ENCODE measurements at regions not wholly inside any gene's neighbourhood (a gene's known extent, or its start where the extent isn't known, plus 50 kb on each side); places are given as distances from the start of the nearest gene placed in this dataset.

DNA sequence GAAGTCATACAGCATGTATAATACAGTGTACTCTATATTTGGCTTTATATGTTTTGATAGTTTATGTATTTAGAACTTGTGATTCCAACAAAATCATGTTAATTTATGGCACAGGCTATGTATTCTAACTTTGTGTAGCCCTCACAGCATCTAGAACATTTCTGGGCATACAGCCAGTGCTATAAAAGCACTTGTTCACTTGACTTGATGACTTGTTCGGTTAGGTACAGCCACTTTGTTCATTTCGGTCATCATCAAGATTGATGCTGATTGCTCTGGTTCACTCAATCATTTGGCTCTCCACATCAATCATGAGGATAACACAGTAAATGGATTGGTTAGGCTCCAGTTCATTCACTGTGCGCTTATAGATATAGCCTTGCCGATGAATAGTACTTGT is 97.6 kb upstream of the IRS4 start:
- intact Hi-C loops (cut with DNase I; ENCODE audit: low total_unique reads) (no loop called here), in situ Hi-C loops (cut with MboI; ENCODE audit: low pct_ligation_motif_present in 1 of 4, low pct_unique_long_range_greater_than_20kb in 1 of 4, low sequenced_read_pairs in 3 of 4) (no loop called here)
- 83% methylated on average over 4 of the region's 4 CpGs; no CpG with 5 or more reads in 1 of the 2 donors for WGBS, 2 donors (ENCODE audit: low coverage in 1 of 2)
- Histone ChIP-seq H3K27ac (no peak overlapping the region), H3K4me1 (no peaks in the 10 kb centered on the region), H3K4me3 (no peak overlapping the region), H3K9me3 (no peaks in the 10 kb centered on the region), H3K27me3 (no peaks in the 10 kb centered on the region), H3K36me3 (no peaks in the 10 kb centered on the region)
- DNase-seq: no peak
- no peak for TF ChIP-seq EP300 (IDR thresholded peaks at IDR 0.05; ENCODE audit: low read depth)
- TF ChIP-seq, protein P1, sequence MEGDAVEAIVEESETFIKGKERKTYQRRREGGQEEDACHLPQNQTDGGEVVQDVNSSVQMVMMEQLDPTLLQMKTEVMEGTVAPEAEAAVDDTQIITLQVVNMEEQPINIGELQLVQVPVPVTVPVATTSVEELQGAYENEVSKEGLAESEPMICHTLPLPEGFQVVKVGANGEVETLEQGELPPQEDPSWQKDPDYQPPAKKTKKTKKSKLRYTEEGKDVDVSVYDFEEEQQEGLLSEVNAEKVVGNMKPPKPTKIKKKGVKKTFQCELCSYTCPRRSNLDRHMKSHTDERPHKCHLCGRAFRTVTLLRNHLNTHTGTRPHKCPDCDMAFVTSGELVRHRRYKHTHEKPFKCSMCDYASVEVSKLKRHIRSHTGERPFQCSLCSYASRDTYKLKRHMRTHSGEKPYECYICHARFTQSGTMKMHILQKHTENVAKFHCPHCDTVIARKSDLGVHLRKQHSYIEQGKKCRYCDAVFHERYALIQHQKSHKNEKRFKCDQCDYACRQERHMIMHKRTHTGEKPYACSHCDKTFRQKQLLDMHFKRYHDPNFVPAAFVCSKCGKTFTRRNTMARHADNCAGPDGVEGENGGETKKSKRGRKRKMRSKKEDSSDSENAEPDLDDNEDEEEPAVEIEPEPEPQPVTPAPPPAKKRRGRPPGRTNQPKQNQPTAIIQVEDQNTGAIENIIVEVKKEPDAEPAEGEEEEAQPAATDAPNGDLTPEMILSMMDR (IDR thresholded peaks at IDR 0.05): no peak
- no peak for TF ChIP-seq POLR2A (IDR thresholded peaks at IDR 0.05)
- no peak for TF ChIP-seq POLR2AphosphoS5 (IDR thresholded peaks at IDR 0.05)

DNA sequence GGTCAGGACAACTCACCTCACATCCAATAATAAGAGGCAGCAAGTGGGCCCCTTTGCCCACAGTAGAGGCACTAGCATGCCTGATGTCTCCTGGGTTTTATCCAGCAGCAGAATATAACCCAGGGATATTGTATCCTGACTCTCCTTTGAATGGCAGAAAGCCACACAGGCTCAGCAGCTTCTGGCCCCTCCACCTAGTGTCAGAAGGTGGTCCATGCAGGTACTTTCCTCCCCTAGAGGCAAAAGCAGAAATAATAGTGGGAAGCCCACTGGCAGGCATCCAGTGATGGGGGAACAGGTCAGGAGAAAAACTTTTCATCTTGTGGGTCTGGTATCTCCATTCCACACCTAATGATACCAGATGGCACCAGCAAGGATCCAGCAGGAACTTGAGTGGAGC is 75.5 kb upstream of the IRS4 start:
- no peaks in the 10 kb centered on the region for H3K9me3 ChIP-seq
- no peak overlapping the region for H3K4me3 ChIP-seq
- no peaks in the 10 kb centered on the region for H3K27me3 ChIP-seq
- no peak for TF ChIP-seq POLR2AphosphoS5 (IDR thresholded peaks at IDR 0.05)
- no peaks in the 10 kb centered on the region for H3K4me1 ChIP-seq
- in situ Hi-C loops (cut with MboI; ENCODE audit: low pct_ligation_motif_present in 1 of 4, low pct_unique_long_range_greater_than_20kb in 1 of 4, low sequenced_read_pairs in 3 of 4): no loop called here
- no peak overlapping the region for H3K27ac ChIP-seq
- DNase-seq: no peak
- no peaks in the 10 kb centered on the region for H3K36me3 ChIP-seq
- intact Hi-C loops (cut with DNase I; ENCODE audit: low total_unique reads): no loop called here

DNA sequence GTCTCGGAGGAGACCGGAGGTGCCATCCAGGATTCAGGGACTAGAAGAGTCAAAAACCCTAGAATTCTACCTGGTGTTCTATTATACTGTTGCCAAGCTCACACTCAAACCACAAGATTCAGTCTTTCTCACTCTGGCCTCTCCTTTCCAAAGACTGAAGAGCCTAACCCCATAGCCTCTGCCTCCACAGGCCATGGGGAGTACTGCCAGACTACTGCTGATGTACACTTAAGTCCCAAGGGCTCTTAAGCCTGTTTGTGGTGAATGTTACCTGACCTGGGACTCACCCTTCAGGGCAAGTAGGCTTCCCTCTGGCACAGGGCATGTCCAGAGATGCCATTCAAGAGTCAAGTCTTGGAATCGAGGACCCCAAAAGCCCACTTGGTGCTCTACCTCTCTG is 58.9 kb upstream of the IRS4 start:
- DNase-seq: no peak
- Histone ChIP-seq H3K4me3 (no peak overlapping the region), H3K27ac (no peak overlapping the region), H3K27me3 (no peaks in the 10 kb centered on the region), H3K36me3 (no peaks in the 10 kb centered on the region), H3K4me1 (no peaks in the 10 kb centered on the region), H3K9me3 (no peaks in the 10 kb centered on the region)
- no peak for TF ChIP-seq EP300 (IDR thresholded peaks at IDR 0.05; ENCODE audit: low read depth)
- TF ChIP-seq, protein P1 (IDR thresholded peaks at IDR 0.05): no peak
- TF ChIP-seq POLR2AphosphoS5 (IDR thresholded peaks at IDR 0.05): no peak
- TF ChIP-seq POLR2A (IDR thresholded peaks at IDR 0.05): no peak
- 92% methylated on average over 3 of the region's 3 CpGs; no CpG with 5 or more reads in 1 of the 2 donors for WGBS, 2 donors (ENCODE audit: low coverage in 1 of 2)
- in situ Hi-C loops (cut with MboI; ENCODE audit: low pct_ligation_motif_present in 1 of 4, low pct_unique_long_range_greater_than_20kb in 1 of 4, low sequenced_read_pairs in 3 of 4) (no loop called here), intact Hi-C loops (cut with DNase I; ENCODE audit: low total_unique reads) (no loop called here)

Small RNA genes in the stretch of these regions (small RNA-seq; reads per million reads assigned to genes)
- gene MIR6087 (1.1 to 9.0 (median 2.9) reads per million in 4 donors), gene RNU6-309P (0 reads per million in 4 donors)
